Muscle of leg (tissue), 3 donors: ENCODE measurements at regions not wholly inside any gene's neighbourhood (a gene's known extent, or its start where the extent isn't known, plus 50 kb on each side); places are given as distances from the start of the nearest gene placed in this dataset.

Source experiments
- DNase-seq: peaks from one replicate; pipeline ENCODE4 v3.0.0; 2013
- H3K27ac ChIP-seq: one replicate; pipeline ENCODE4 v1.5.1; 2013; ENCODE audit warnings: mild to moderate bottlenecking, low read length, control low read depth
- H3K27me3 ChIP-seq: one replicate; pipeline ENCODE4 v1.6.1; 2013; ENCODE audit warnings: low read length; ENCODE audit not compliant: control insufficient read depth, insufficient read depth
- H3K36me3 ChIP-seq: one replicate; pipeline ENCODE4 v1.6.1; 2013; ENCODE audit warnings: low read length; ENCODE audit not compliant: control insufficient read depth, insufficient read depth
- H3K4me1 ChIP-seq: one replicate; pipeline ENCODE4 v1.6.1; 2013; ENCODE audit warnings: low read length; ENCODE audit not compliant: control insufficient read depth, insufficient read depth
- H3K4me3 ChIP-seq: one replicate; pipeline ENCODE4 v1.5.1; 2013; ENCODE audit warnings: low read length, control low read depth
- H3K9me3 ChIP-seq: replicated peaks from 2 replicates; pipeline ENCODE4 v1.6.1; 2013; ENCODE audit warnings: low read depth, low read length; ENCODE audit not compliant: control insufficient read depth
- WGBS: methylation state at CpG from one replicate; pipeline ENCODE4 v1.1.5; 2013; ENCODE audit warnings: missing lambda C conversion rate; ENCODE audit not compliant: insufficient coverage; 5-methylcytosine and 5-hydroxymethylcytosine counted together

GRCh38 chr12:104834607-104835006, 123.5 kb downstream of the SLC41A2 start:
- H3K9me3 ChIP-seq, result no peaks in the 10 kb centered on the region
- no peak overlapping the region for H3K4me3 ChIP-seq
- no peak overlapping the region for H3K27ac ChIP-seq
- H3K36me3 ChIP-seq, result no peaks in the 10 kb centered on the region
- no peak for DNase-seq
- no peaks in the 10 kb centered on the region for H3K27me3 ChIP-seq
- no peaks in the 10 kb centered on the region for H3K4me1 ChIP-seq

GRCh38 chr12:104833756-104834155, 124.3 kb downstream of the SLC41A2 start:
- Histone ChIP-seq H3K27me3 (no peaks in the 10 kb centered on the region), H3K27ac (no peak overlapping the region), H3K4me1 (no peaks in the 10 kb centered on the region), H3K9me3 (no peaks in the 10 kb centered on the region), H3K36me3 (no peaks in the 10 kb centered on the region), H3K4me3 (no peak overlapping the region)
- no peak for DNase-seq
- WGBS, result 80% methylated on average over 1 of the region's 1 CpG

- Histone ChIP-seq H3K36me3 (no peaks in the 10 kb centered on the region), H3K9me3 (peaks cover 21% of the 10 kb centered on the region), H3K27ac (no peak overlapping the region), H3K4me1 (no peaks in the 10 kb centered on the region), H3K4me3 (no peak overlapping the region), H3K27me3 (no peaks in the 10 kb centered on the region)
- 20% methylated on average over 1 of the region's 7 CpGs for WGBS
- no peak for DNase-seq
These were observed 130.1 kb downstream of the SLC41A2 start for GRCh38 chr12:104828015-104828414.

- DNase-seq, result no peak
These were observed 130.5 kb downstream of the SLC41A2 start for GRCh38 chr12:104827587-104827986.

GRCh38 chr12:104825408-104825807, 132.7 kb downstream of the SLC41A2 start:
- no peak for DNase-seq
- WGBS, result 75% methylated on average over 2 of the region's 2 CpGs
- Histone ChIP-seq H3K27ac (no peak overlapping the region), H3K36me3 (no peaks in the 10 kb centered on the region), H3K27me3 (no peaks in the 10 kb centered on the region), H3K4me1 (no peaks in the 10 kb centered on the region), H3K9me3 (peaks cover 21% of the 10 kb centered on the region), H3K4me3 (no peak overlapping the region)

More at GRCh38 chr12:104827587-104827986, 130.5 kb downstream of the SLC41A2 start:
- Histone ChIP-seq H3K9me3 (peaks cover 21% of the 10 kb centered on the region), H3K4me1 (no peaks in the 10 kb centered on the region), H3K36me3 (no peaks in the 10 kb centered on the region), H3K27ac (no peak overlapping the region), H3K27me3 (no peaks in the 10 kb centered on the region), H3K4me3 (no peak overlapping the region)
- 62% methylated on average over 9 of the region's 9 CpGs for WGBS

GRCh38 chr12:104823985-104824461, 134.1 kb downstream of the SLC41A2 start:
- DNase-seq, result no peak
- no peak overlapping the region for H3K27ac ChIP-seq
- H3K27me3 ChIP-seq, result no peaks in the 10 kb centered on the region
- WGBS, result 80% methylated on average over 3 of the region's 10 CpGs
- H3K9me3 ChIP-seq, result peaks cover 21% of the 10 kb centered on the region
- no peak overlapping the region for H3K4me3 ChIP-seq
- no peaks in the 10 kb centered on the region for H3K36me3 ChIP-seq
- H3K4me1 ChIP-seq, result no peaks in the 10 kb centered on the region

GRCh38 chr12:104822941-104823340, 135.1 kb downstream of the SLC41A2 start:
- Histone ChIP-seq H3K27me3 (no peaks in the 10 kb centered on the region), H3K4me1 (no peaks in the 10 kb centered on the region), H3K27ac (no peak overlapping the region), H3K36me3 (no peaks in the 10 kb centered on the region), H3K9me3 (peaks cover 21% of the 10 kb centered on the region), H3K4me3 (no peak overlapping the region)
- DNase-seq, result no peak

GRCh38 chr12:104816845-104817503, 141.1 kb downstream of the SLC41A2 start:
- H3K27me3 ChIP-seq, result no peaks in the 10 kb centered on the region
- no peak for DNase-seq
- WGBS, result no CpG with 5 or more reads among the region's 4 CpGs
- no peaks in the 10 kb centered on the region for H3K4me1 ChIP-seq
- no peaks in the 10 kb centered on the region for H3K9me3 ChIP-seq
- no peaks in the 10 kb centered on the region for H3K36me3 ChIP-seq
- no peak overlapping the region for H3K4me3 ChIP-seq
- H3K27ac ChIP-seq, result no peak overlapping the region

- no CpG with 5 or more reads among the region's 5 CpGs for WGBS
- DNase-seq, result no peak
- Histone ChIP-seq H3K27ac (no peak overlapping the region), H3K4me1 (no peaks in the 10 kb centered on the region), H3K9me3 (no peaks in the 10 kb centered on the region), H3K4me3 (no peak overlapping the region), H3K27me3 (no peaks in the 10 kb centered on the region), H3K36me3 (no peaks in the 10 kb centered on the region)
These were observed 142.2 kb downstream of the SLC41A2 start for GRCh38 chr12:104815935-104816334.

- H3K36me3 ChIP-seq, result no peaks in the 10 kb centered on the region
- H3K27ac ChIP-seq, result no peak overlapping the region
- H3K4me1 ChIP-seq, result no peaks in the 10 kb centered on the region
- no peaks in the 10 kb centered on the region for H3K9me3 ChIP-seq
- H3K27me3 ChIP-seq, result no peaks in the 10 kb centered on the region
- H3K4me3 ChIP-seq, result no peak overlapping the region
- no CpG with 5 or more reads among the region's 3 CpGs for WGBS
- no peak for DNase-seq
These were observed 143.1 kb downstream of the SLC41A2 start for GRCh38 chr12:104814944-104815343.
